ENCODE measurements at regions not wholly inside any gene's neighbourhood (a gene's known extent, or its start where the extent isn't known, plus 50 kb on each side); places are given as distances from the start of the nearest gene placed in this dataset.
"Not testable (repeated sequence)": the region's sequence is repeated elsewhere in the genome, so short reads cannot be mapped to it uniquely, and the experiment has no call there.

DNA sequence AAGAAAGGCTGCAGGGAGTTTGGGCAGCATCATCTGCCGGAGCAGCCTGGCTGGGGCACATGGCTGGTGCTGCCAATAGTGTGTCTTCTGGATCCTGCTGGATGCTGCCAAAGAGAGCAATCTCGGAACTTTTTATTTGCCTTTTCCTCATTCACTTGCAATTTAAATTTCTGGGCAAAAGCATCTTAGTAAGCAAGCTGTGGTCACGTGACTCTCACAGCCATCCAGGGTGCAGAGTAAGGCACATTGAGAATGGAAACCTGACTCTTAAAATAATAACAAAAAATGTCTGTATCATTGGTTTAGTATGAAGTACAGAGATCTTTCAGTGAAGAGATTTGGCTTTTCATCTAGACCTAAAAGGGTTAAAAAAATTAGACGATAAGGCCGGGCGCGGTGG, 910.3 kb downstream of the STIM2 start:
- no peak for DNase-seq

DNA sequence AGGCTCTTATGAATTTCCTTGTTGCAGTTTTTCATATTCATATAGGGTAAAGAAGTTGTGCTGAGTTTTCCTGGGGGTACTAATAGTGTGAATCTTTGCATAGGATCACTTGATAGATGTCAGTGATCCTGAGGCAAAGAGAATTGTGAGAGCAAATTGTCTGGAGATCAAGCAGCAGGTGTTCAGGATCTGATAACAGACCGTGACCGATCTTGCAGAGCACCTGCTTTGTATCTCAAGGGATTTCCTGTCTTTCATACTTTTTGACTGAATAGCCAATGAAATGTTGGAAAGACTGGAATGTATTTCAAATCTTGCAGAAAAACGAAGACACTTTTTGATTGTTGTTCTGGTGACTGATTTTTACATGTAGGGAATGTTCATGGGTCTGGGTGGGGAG, 914.5 kb downstream of the STIM2 start:
- no peak for DNase-seq

DNA sequence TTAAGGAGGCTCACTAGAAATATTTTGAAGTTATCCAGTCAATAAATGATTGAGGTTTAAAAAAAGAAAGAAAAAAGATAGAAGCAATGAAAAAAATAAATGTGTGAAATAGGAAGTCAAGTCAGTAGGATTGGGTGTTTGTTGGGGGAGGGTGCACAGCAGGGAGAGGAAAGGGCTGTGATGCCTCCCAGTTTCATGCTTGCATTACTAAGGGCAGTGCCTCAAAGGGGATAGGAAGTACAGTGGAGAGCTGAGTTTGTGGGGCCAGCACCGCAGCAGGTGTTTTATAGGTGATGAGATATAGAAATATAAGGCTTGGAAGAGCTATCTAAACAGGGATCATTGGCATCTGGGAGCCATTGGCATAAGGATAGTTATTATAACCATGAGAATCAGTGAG, 919.2 kb downstream of the STIM2 start:
- no peak for DNase-seq

DNA sequence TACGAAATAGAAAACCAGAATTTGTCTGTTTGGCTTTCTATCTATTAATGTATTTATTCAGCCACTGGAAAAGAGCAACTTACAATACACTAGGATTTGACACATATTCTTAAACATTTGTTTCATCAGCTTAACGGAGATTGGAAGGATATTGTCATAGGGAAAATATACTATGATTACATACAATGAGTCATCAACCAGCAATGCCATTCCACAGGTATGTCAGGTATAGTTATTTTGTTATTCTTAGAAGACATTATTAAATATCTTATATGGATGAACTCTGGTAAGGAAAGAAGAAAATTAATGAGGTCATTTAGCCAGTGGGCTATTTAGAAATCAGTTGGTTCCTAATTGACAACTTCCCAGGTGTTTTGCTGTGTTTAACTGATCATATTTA, 926.6 kb downstream of the STIM2 start:
- DNase-seq: no peak

DNA sequence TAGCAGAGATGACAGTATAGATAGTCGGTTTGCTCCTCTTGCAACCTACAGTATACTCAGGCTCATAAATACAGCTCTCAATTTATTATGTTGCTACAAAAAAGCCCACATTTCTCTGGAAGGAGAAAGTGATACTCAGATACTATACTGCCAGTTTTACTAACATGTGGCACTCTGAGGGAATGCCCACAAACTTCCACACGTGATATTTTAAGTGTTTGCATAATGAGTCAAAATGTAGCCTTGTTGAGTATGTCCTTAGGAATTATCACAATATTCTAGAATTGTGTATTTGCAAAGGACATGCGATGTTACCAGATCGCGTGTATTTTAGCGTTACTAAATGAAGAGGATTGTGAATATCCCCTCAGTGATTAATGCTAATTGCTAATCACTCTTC, 929.1 kb downstream of the STIM2 start:
- no peak for DNase-seq

DNA sequence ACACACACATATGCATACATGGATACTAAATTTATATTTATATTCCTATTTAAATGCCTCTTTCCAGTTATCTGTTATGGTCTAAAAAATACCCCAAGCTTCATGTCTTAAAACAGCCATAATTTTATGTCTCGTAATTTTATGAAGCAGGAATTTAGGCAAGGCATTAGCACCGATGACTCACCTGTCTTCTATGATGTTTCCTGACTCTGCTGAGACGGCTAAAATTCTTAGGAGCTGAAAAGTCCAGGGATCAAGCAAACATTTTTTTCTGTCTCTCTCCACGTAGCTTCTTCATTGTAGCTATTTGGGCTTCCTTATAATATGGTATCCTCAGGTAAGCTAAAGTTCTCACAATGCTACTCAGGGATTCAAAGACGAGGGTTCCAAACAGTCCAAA, 930.3 kb downstream of the STIM2 start:
- DNase-seq: no peak

DNA sequence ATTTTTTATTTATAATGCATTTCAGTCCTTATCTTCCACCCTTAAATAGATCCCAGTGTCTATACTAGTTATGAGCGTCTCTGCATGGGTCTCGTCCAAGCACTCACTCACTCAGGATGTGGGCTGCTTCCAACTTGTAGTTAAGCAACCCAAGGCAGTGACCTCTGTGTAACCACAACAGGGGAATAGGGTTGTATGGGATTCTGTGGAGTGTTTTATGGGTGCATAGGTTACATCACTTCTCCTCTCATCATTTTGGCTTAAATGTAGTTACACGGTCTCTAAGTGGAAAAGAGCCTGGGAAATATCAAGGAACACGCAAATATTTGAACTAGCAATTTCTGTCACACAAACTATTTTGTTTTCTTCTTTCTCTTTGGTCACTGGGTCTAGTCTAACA, 931.0 kb downstream of the STIM2 start:
- no peak for DNase-seq

DNA sequence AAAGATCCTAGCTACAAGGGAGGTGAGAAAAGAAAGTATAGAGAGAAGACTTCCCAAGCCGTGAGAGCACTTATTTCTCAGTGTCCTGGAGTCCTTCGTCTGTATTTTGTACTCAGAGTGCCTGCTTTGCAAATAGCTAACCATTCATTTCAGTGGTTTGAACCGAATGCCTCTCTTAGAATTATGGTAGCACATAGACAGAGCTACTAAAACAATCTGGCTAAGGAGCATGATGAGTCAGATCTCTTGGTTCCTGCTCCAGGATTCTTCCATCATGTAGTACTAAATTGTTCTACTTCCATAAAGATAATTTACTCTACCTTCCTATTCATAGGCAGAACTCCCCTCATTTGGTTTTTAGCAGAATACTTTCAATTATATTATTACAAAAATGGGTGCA, 946.6 kb downstream of the STIM2 start:
- no peak for DNase-seq

DNA sequence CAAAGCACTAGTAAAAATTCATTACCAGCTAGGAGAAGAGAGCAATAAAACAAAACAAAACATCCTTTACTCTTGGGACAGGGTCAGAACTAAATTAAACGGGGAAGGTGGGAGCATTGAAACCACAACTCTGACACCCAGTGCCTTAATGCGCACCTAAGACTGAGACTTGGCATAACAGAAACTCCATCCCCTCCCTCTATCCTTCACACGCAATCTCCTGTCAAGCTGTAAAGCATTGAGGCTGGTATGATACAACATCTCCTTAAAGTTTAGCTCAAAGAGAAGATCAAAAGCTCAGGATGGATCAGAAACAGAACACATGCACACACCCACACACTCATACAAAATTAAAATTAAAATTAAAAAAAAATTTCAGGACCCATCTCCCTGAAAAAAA, 951.3 kb downstream of the STIM2 start:
- no peak for DNase-seq

DNA sequence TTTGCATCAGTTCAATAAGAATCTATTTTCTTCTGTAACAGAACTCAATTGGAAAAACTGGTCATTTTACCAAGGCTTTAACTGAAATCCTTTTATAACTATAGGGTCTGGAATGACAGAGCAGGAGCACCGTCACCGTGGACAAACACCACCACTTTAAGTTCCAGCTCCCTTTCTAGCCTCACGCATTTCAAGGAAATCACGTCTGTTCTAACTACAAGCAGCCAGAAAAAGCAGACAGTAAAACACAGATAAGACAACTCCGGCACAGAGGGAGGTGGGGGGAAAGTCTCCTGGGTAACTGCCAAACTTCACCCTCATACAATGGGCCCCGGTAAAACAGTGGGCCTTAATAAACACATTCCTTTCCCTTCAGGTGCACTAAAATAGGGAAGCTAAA, 952.6 kb downstream of the STIM2 start:
- DNase-seq: not testable (repeated sequence)

DNA sequence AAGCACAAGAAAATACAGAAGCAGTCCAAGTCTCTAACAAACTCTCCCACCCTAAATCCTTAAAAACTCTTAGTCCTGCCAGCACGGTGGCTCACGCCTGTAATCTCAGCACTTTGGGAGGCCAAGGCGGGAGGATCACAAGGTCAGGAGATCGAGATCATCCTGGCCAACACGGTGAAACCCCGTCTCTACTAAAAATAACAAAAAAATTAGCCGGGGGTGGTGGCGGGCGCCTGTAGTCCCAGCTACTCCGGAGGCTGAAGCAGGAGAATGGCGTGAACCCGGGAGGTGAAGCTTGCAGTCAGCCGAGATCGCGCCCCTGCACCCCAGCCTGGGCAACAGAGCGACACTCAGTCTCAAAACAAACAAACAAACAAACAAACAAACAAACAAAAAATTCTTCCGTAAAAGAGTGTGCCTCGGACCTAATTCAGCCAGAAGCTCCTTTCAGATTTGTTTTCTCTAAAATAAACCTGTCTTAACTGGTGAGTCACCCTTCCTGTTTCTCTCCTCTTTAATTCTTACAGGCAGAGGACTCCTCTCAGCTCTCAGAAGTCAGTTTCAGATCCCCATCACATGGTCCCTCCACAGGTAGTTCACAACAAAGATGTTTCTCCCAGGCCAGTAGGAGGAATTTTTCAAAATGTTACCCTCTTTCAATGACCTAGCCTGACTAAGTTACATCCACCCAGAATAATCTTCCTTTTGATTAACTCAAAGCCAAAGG, 953.2 kb downstream of the STIM2 start:
- not testable (repeated sequence) for DNase-seq

DNA sequence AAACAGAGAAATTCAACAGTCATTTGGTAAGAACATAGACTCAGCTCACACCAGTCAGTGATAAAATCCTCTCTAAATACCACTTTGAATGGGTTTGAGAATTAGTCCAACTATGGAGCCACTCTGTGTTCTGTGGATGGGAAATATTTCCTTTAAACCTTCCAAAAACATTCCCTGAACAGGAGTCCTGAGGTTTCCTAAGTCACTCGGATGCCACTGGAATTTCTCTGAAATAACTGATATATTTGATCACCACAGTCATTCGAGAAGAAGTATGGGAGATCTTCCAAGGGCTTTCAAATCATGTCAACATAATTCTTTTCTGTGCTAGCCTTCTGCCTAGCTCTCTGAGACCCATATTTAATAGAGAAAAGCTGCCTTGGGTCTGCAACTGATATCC, 958.6 kb downstream of the STIM2 start:
- DNase-seq: no peak

DNA sequence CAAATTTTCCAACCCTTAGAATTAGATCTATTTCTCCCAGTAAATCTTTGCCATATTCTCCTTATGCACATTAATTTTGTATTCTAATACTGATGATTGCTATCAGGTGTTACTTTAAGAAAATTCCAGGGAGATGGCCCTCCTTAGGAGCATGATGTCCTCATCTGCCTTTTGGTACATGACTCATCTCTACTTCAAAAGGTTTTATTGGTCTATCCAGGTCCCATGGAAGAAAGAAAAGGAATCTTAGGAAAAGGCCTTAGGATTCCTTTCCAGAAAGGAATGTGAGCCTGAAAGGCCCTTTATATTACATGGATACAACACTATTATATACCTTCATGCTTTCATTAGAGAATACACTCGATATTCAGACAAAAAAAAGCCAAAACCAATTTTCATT, 968.2 kb downstream of the STIM2 start:
- no peak for DNase-seq

DNA sequence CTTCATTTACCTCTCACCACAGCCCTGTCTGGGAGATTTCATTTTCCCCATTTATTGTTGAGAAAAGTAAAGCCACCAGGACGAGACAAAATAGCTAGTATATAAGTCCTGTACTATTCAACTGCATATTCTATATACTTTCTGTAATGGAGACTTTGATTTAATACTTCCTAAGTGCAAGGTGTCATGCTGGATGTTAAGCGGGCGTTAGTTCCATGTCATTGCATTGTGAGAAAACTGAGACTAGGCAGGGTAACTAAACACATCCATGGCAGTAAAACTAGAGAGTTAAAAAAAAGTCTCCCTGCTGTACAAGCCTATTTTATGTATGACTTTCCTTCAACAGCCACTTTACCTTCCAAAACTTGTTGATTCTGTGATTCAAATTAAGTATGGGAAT, 969.6 kb downstream of the STIM2 start:
- no peak for DNase-seq

DNA sequence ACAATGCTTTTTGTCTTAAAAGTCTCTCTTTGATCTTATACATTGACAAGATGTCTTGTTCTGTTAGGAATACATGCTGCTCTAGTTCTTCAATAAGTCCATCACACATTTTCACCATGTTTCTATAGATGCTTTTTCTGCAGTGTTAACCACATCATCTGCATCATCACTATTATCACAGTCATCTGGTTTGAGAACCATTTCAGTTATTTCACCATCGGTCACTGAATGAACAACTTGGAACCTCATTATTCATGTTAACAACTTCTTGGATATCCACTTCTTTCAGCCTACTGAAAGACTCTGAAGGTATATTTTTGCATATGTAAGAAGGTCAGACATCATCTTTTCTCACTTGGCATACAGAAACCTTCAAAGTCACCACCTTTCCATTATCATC, 975.2 kb downstream of the STIM2 start:
- no peak for DNase-seq

DNA sequence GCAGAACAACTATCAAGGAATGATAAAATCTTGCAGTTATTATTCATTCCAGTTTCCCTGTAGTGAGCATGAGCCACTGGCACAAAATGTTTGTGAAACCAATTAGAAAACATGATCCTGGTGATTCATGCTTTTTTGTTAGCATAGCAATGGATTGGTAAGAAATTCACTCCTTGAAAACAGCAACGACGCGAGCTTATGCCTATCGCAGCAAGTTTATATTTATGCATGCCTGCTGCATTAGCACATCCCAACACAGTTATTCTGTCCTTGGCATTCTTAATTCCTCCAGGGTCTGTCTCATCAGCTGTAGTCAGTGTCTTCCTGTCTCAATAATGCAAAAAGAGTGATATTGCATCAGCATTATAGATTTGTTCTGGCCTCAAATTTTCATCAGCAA, 975.9 kb downstream of the STIM2 start:
- DNase-seq: no peak

DNA sequence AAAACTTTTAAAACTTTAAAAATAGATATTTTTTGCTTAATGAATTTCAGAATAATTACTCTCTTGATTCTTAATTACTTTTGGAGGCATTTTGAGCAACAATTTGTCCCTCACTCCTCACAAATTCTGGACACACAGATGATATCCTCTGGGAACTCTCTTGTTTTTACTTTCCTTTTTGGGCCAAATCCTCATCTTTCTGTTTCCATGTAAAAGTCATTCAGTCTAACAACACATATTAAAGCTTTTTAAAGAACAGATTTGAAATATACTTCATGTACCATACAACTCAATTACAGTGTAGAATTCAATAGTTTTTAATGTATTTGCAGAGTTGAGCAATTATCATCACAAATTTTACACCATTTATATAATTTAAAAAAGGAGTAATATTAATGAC, 983.1 kb downstream of the STIM2 start:
- DNase-seq: no peak

DNA sequence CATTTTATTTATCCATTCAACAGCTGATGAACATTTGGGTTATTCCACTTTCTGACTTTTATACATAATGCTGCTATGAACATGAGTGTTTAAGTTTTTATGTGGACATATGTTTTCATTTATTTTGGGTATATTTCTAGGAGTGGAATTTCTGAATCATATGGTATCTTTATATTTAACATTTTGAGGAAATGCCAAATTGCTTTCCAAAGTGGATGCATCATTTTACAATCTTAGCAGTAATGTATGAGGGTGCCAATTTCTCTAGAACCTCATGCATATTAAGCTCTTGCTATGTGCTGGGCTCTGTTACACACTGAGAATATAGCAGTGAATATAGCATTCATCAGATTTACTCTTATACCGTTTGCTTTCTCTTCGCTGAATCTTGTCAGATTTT, 983.7 kb downstream of the STIM2 start:
- no peak for DNase-seq

DNA sequence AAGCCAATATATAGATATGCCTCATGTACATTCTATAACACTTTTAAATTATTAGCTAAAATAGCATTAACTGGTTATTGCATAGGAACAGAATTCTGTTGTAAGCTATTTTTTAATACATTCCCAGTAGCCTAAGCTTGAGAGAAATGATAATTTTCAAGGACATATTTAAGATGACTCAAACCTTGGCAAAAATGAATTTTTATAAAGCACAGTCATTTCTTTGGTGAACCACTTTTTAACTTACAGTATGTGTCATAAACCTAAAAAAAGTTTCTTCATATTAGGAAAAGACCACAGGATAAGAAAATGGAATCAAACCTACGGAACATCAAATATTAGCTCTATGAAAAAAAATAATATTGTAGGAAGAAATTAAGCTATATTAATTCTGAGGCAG, 986.3 kb downstream of the STIM2 start:
- no peak for DNase-seq

DNA sequence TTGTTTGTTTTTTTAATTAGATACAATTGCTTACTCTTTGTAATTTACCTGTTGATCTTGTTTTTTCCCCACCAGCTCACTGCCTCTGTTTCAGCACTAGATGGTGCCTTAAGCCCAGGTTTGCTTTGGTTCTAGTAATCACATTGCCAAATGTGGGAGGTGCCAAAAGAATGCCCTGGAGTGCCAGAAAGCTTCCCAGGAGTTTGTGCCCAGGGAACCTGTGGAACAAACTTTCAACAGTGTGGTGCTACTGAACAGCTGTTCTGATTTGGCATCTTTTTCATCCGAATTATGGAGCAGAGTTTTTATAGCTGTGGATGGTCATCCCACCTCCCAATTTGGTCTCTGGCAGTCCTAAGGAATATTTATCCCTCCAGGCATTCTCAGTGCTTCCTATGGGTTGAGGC, 1000.7 kb downstream of the STIM2 start:
- no peak for DNase-seq

DNA sequence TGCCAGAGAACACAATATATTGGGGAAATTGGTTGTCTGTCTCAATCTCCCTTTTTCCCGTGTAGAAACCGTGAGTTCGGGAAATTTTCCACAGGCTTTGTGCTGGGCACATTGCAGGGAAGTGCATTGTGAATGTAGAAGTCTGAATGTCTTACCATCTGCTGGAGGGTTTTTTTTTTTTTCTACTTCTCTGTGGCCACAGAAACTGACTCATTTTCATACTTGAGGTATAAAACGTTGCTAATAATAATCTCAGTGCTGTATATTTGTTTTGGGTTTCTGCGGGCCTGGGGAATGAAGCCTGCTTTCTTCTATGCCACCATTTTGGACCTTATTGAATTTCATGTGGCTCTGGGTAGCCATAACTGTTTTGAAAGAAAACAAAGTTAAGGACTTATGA, 1001.2 kb downstream of the STIM2 start:
- no peak for DNase-seq

DNA sequence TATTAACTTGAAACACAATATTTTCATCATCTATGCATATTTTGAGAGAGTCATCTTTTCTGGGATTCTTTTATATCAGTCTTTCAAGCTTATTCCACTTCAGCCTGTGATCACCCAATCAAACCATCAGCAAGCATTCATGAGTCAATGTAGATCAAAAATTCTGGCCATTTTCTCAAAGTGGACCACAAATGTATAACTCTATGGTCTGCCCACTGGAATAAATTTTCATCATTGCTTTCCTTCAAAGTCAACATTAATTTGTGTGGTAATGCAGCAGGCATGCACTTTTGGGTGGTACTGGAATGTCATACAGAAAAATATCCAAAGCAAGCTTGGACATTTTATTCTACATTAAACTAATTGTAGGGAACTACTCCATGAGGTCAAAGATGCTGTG, 1013.0 kb downstream of the STIM2 start:
- DNase-seq: no peak

DNA sequence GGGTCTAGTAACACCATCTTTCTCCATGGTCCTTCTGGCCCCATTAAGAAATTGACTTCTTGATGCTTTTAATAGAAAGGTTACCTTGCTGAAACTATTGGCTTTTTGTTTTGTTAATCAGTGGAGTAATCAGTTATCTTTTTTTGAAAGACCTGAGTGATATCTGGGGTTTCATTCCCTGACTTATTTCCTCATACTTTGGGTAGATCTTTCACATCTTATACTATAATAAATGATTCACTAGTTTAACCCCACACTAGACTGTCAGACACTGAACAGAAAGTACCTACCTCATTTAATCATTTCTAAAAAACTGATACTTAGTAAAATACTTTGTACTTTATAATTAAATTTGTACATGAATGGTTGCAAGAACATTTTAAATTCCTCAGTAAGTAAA, 1021.1 kb downstream of the STIM2 start:
- no peak for DNase-seq

DNA sequence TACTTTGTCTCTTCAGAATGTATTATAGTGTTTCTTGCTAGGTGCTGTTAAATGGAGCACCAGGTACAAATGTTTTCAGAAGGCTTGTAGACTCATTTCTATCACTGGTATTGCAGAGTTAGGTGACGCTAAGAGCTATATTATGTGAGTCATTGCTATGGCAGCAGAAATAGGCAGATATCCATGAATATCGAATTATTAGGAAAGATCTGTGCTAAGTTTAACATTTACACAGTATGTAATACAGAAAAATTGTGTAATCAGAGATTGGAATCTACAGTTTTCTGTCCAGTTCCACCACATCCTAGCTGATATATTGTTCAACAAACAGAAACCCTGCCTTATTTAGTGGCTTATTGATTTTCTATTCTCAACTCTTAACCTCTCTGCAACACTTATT, 1025.5 kb downstream of the STIM2 start:
- no peak for DNase-seq

DNA sequence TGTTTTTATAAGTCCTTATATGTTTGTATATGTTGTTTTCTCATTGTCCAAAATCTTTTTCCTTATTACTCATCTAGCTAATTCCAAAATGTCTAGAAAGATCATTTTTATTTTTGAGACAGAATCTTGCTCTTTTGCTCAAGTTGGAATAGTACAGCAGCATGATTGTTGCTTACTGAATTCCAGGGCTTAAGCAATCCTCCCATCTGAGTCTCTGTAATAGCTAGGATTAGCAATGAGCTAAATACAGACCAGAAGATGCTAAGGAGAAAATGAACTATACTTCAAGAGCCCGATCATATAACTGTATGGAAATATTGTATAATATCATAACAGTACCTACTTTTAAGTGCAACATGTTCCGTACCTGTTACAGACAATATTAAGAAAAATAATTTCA, 1027.0 kb downstream of the STIM2 start:
- no peak for DNase-seq

DNA sequence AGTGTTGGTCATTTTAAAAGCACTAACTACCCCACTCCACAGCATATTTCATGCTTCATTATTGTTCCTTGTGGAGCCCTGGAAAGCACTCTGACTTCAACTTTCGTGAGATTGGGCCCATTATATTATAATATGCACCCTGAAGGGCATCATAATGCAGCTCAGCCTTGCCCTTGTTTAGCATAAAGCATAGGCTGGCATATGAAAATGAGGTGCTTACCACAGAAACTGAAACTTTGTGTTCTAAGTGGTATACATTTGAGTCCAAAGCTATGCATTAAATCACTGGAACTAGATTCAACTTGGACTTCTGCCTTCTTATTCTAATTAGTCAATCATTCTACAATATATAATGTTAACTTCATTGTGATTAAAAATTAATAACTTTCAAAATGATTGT, 1027.9 kb downstream of the STIM2 start:
- DNase-seq: no peak
